ENCODE measurements at regions not wholly inside any gene's neighbourhood (a gene's known extent, or its start where the extent isn't known, plus 50 kb on each side); places are given as distances from the start of the nearest gene placed in this dataset.

DNA sequence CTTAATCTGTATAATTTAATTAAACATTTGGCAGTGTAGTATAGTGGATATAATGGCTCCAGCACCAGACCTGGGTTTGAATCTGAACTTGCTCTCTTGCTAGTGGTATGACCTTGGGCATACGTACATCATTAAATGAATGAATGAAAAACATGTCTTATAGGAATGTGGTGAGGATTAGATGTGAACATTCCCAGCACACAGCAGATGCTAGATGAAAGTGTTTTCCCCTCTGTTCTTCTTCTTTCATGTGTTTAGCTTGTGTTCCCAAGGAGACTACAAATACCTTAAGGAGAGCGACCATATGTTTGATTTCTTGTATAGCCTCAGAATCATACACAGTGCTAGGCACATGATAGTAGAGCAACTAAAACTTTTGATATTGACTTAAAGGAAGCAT lies 56.5 kb downstream of the CT47B1 start:
- TF ChIP-seq, protein P1, sequence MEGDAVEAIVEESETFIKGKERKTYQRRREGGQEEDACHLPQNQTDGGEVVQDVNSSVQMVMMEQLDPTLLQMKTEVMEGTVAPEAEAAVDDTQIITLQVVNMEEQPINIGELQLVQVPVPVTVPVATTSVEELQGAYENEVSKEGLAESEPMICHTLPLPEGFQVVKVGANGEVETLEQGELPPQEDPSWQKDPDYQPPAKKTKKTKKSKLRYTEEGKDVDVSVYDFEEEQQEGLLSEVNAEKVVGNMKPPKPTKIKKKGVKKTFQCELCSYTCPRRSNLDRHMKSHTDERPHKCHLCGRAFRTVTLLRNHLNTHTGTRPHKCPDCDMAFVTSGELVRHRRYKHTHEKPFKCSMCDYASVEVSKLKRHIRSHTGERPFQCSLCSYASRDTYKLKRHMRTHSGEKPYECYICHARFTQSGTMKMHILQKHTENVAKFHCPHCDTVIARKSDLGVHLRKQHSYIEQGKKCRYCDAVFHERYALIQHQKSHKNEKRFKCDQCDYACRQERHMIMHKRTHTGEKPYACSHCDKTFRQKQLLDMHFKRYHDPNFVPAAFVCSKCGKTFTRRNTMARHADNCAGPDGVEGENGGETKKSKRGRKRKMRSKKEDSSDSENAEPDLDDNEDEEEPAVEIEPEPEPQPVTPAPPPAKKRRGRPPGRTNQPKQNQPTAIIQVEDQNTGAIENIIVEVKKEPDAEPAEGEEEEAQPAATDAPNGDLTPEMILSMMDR (IDR thresholded peaks at IDR 0.05) = no peak
- intact Hi-C loops (cut with DNase I) = no loop called here
- Histone ChIP-seq H3K27ac (no peak overlapping the region), H3K27me3 (no peaks in the 10 kb centered on the region), H3K4me1 (no peaks in the 10 kb centered on the region), H3K9me3 (no peaks in the 10 kb centered on the region), H3K4me3 (no peak overlapping the region), H3K36me3 (no peaks in the 10 kb centered on the region)
- ATAC-seq = no peak
- WGBS, 2 donors = 81 to 88% methylated on average over 2 of the region's 2 CpGs
- DNase-seq = no peak

- 22 to 34% methylated on average over 5 of the region's 5 CpGs for WGBS, 2 donors
- no peaks in the 10 kb centered on the region for H3K36me3 ChIP-seq
- no peak overlapping the region for H3K27ac ChIP-seq
- intact Hi-C loops (cut with DNase I) = loop anchor here in 1 of 10 donors (5.0 kb wide), 1 partner anchor 423 kb away; no protein-coding TSS in a partner anchor
- peaks cover 0 to 7% (median 0%) of the 10 kb centered on the region in 11 donors for H3K9me3 ChIP-seq
- ATAC-seq (no peak), DNase-seq (no peak)
- no peak overlapping the region for H3K4me3 ChIP-seq
- H3K4me1 ChIP-seq = no peaks in the 10 kb centered on the region
- TF ChIP-seq, protein P1 (IDR thresholded peaks at IDR 0.05) = no peak
- H3K27me3 ChIP-seq = no peaks in the 10 kb centered on the region
These were observed 61.7 kb downstream of the CT47B1 start for GRCh38 chrX:120813982-120814381.

GRCh38 chrX:120801426-120801825 lies 74.2 kb downstream of the CT47B1 start:
- intact Hi-C loops (cut with DNase I) = no loop called here
- 88 to 89% methylated on average over 4 of the region's 4 CpGs for WGBS, 2 donors

GRCh38 chrX:120797188-120797851 lies 78.3 kb downstream of the CT47B1 start:
- peak in 5 of 8 donors; percentile 24 to 66 (median 52) for ATAC-seq
- Histone ChIP-seq H3K4me3 (no peak overlapping the region), H3K27ac (peak overlapping the region in 7 of 10 donors; percentile 37 to 72 (median 53)), H3K4me1 (peaks cover 0 to 13% (median 4%) of the 10 kb centered on the region in 9 donors), H3K9me3 (no peaks in the 10 kb centered on the region), H3K27me3 (peaks cover 0 to 7% (median 0%) of the 10 kb centered on the region in 7 donors), H3K36me3 (no peaks in the 10 kb centered on the region)
- intact Hi-C loops (cut with DNase I) = loop anchor here in 3 of 10 donors (10.0 kb wide), 3 partner anchors 247 to 787 kb away; partner anchors contain the start of gene GLUD2 (in 1 of the 3)
- DNase-seq = no peak
- WGBS, 2 donors = 41 to 60% methylated on average over 3 of the region's 3 CpGs
- TF ChIP-seq, protein P1 (IDR thresholded peaks at IDR 0.05) = no peak

More at GRCh38 chrX:120801426-120801825, 74.2 kb downstream of the CT47B1 start:
- Histone ChIP-seq H3K27ac (no peak overlapping the region), H3K9me3 (no peaks in the 10 kb centered on the region), H3K4me3 (no peak overlapping the region), H3K27me3 (peaks cover 0 to 7% (median 0%) of the 10 kb centered on the region in 7 donors), H3K36me3 (no peaks in the 10 kb centered on the region), H3K4me1 (peaks cover 0 to 13% (median 0%) of the 10 kb centered on the region in 9 donors)
- ATAC-seq (no peak), DNase-seq (no peak)
- TF ChIP-seq, protein P1 (IDR thresholded peaks at IDR 0.05) = no peak
